Kidney capillary endothelial cell (primary cell): ENCODE measurements at regions not wholly inside any gene's neighbourhood (a gene's known extent, or its start where the extent isn't known, plus 50 kb on each side); places are given as distances from the start of the nearest gene placed in this dataset.
"Not testable (repeated sequence)": the region's sequence is repeated elsewhere in the genome, so short reads cannot be mapped to it uniquely, and the experiment has no call there.

Experiments used
- DNase-seq: peaks from one replicate; pipeline ENCODE4 v3.0.0-alpha.2; 2018; ENCODE audit warnings: low spot score

DNA sequence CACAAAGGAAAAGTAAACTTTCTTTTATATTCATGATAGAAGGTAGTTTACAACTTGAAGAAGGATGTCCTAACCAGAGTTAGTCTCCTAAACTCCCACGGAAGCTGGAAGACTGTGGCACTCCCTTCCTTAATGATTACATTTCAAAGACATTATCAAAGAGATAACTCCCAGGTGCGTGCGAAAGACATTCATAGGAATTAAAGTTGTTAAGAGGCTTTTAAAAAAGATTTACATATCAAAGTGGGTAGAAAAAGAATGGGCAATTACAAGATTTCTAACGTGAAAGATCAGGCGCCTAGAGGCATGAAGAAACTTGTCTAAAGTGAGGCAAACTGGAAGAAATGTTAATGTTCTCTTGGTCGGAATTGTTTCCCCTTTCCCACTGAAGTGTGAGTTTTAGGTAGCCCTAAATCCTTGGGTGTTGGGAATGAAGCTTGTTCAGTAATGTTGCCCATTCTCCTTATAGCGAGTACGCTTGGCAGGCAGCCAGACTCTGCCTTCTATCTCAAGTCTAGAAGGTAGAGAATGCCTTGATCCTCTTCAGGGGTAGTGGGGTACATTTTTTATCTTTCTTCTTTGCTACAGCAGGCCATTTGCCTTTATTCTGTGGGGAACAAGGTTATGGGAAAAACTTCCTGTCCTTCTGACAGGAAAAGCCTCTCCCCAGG, 642.0 kb downstream of the SLC6A15 start:
- no peak for DNase-seq

DNA sequence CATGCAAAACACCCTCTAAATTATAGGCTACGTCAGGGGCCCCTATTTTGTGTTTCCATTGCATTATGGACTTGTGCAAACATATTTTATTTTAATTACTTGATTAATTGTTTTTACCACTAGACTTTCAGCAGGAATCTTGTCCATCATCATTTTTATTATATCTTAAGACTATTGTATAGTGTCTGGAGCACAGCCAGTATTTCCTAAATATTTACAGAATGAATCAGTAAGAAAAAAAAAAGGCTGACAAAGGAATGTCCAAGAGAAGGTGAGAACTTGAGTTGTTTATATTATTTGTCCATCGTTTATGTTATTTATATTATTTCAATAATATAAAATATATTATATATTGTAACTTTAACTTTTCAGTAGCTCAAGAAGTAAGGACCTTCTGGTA, 664.7 kb downstream of the SLC6A15 start:
- DNase-seq: no peak

DNA sequence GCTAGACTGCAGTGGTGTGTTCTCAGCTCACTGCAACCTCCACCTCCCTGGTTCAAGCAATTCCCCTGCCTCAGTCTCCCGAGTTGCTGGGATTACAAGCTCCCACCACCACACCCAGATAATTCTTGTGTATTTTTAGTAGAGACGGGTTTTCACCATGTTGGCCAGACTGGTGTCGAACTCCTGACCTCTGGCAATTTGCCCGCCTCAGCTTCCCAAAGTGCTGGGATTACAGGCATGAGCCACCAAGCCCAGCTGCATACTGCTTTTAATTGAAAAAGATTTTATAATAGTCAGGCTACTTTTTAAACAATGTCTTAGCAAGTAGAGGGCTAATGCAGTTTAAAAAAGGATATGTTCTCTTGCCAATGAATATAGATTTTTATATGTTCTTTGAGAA, 668.9 kb downstream of the SLC6A15 start:
- no peak for DNase-seq

DNA sequence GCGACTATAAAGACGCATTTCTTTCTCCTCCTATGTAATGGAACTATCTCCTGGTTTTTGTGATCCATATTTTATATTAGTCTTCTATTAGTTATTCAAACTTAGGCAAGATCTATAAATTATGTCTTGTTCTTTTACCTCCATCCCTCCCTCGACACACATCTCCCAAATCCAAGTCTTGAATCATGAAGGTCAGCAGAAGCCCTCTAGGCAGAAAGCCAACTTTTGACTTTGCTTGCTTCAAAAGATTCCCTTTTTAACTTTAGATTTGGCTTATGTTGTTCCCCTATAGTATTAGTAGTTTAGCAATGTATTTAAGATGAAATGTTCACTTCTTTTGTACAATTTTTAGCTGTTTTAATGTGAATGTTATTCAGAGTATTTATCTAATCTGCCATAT, 689.8 kb downstream of the SLC6A15 start:
- no peak for DNase-seq

DNA sequence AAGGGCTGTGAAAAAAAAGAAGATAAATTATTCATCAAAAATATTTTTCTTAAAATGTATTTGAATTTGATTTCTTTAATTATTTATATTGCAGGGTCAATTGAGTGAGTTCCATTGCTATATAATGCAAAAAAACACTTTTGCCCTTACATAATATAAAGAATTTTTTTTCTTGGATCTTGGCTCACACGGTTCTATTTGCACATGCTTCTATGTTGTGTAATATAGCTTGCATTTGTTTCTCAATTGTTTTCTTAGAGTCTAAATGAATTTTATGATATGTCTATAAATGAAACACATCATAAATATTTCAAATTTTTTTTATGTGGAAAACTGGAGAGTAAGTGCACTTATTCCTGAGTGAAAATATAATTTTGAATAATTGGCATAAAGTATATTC, 694.2 kb downstream of the SLC6A15 start:
- DNase-seq: no peak

DNA sequence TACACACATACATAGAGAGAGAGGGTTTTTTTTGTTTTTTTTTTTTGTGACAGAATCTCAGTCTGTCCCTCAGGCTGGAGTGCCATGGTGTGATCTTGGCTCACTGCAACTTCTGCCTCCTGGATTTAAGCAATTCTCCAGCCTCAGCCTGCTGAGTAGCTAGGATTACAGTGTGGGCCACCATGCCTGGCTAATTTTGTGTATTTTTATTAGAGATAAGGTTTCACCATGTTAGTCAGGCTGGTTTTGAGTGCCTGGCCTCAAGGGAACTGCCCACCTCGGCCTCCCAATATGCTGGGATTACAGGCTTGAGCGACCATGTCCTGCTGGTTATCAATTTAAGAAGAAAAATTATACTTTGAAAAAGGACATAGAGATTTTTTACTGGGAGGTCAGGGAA, 710.6 kb downstream of the SLC6A15 start:
- DNase-seq: no peak

DNA sequence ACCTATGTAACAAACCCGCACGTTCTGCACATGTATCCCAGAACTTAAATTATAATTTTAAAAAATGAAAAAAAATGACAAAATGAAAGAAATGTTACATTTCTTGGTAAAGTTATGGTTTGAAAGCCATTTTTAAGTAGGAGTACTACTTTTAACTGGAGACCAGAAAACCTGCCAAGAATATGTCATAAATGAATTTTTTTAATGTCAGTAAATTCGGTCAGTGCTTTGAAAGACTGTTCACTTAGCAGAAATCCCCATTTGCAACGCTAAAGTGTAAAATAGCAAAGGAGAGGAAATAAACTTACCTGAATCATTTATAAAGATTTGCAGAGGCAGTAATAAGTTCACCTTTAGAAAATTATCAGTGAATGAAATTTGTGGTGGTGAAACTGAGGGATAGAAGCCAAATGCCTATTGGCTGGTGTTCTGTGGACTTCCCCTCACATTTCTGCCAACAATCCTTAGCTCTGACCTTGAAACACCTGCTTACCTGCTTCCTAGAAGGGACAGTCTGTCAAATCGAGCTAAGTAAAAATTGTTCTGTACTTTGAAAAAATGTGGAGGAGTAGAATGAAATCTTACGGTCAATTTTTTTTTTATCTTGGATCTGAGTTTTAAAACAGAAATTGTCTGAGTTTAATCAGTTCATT, 714.2 kb downstream of the SLC6A15 start:
- no peak for DNase-seq

DNA sequence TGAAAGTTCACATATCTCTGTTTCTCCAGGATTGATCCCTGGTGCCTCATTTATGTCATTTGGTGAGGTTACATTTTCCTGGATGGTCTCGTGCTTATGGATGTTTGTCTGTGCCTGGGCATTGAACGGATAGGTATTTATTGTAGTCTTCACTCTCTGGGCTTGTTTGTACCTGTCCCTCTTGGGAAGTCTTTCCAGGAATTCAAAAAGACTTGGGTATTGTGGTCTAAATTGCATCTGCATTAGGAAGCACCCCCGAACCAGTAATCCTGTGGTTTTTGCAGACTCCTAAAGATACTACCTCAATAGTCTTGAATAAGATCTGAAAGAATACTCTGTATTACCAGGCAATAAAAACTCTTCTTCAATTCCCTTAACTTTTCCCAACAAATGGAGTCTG, 720.8 kb downstream of the SLC6A15 start:
- DNase-seq: no peak

DNA sequence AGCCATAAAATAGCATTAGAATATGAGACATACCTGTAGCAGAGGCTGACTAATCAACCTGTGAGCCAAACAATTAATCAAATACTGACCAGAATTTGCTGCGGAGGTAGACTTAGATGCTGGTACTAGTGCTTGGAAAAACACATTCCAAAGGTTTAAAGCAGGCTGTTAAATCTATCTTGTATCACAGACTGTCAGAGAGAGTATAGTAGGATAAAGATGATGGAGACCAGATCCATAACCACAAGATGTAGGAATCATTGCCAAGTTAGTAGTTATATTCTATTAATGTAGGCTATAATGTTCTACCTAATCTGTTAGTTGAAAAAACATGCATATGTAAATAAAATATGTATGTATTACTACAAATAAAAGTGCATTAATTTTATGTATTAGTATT, 726.2 kb downstream of the SLC6A15 start:
- no peak for DNase-seq

DNA sequence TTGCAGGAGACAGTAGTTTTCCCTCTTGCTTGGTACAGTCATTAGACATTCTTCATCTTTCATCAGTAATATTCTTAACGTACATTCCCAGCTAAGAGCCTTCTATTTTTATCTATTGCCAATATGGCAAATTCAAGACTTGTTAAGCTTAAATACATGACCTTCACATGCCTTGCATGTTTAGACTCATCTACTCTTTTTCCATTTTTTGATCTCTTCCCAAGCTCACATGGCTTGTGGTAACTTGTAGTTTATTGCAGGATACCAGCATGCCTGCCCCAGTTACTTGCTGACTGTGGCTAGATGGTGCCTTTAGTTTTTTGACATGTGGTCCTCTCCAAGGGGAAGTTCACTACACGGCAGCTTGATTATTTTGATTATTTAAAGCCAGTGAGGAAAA, 729.0 kb downstream of the SLC6A15 start:
- DNase-seq: no peak

DNA sequence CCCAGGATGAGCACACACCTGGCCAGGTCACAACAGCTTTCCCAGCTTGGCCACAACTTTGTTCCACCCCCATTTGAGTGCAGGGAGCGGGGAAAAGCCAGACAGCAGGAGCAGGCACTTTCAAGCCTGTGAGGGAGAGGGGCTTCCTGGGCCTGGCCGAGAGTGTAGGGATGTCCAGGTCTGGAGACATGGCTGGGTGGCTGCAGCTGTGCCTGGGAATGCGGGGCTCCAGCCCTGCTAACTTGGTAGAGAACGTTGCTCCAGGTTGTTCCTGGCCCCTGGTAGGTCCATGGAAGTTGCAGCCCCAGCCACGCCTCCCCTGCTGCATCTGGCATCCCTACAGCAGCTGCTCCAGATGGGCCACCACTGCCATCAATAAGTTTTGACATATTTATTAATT, 738.5 kb downstream of the SLC6A15 start:
- DNase-seq: no peak

DNA sequence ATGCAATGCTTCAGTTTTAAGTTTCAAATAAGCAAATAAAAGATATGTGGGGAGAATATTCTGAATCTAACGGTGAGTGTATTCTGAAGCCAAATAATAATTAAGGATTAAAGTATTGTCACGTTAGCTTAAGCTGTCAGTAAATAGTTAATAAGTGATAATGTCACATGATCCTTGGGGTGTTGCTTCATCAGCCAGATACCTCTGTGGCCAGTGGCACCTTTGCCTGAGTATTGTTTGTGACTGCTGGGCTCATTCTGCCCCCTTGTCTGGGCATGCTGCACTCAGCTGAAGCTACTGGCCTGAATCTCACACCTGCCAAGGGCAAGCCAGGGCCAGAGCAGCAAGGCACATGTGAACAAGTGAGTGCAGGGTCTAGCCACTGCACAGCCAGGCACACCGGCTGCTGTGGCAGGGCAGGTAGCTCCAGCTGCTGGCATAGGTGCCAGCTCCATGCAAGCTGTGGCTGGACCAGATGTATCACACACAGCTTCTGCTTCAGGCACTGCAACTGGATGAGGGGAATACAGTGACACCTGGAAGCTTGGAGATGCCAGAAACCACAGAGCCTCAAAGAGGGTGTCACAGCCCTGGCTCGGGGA, 739.7 kb downstream of the SLC6A15 start:
- no peak for DNase-seq

DNA sequence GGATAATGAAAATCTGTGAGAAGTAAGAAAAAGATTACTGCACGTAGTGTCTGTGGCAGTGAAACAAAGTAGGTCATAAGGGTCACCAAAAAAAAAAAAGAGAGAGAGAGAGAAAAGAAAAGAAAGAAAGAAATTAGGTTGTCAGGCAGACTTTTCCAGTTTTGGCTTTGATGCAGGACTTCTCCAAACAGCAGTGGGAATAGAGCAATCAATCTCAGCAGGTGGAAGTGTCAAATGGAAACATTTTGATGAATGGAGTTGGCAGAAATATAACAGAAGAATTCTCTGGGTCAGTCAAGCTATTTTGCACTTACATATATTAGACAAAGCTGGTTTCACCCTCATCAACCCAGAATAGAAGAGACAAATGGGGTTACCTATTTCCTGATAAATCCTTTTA, 745.8 kb downstream of the SLC6A15 start:
- no peak for DNase-seq

DNA sequence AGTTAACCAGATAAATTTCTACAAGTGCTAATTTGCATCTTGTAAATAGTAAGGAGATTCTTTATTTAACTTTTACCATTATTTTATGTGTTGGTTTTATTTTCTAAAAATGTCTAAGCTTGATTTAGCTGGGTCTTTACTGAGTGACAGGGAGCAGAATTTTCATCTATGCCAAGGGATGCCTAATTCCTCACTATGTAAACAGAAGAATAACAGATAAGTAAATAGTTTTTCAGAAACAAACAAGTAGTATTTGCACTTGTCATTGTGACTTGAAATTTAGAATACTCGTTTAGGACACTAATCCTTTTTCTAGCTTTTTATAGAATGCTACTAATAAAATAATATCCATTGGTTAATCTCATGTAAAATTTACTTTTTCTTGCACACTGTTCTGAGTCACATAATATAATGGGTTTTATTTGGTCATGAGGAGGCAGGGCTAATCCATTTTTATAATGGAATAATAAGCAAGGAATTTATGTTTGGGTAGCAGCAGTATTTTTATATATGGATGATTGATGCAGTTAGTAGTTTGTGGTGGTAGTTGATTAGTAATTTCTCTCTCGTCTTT, 746.5 kb downstream of the SLC6A15 start:
- no peak for DNase-seq

DNA sequence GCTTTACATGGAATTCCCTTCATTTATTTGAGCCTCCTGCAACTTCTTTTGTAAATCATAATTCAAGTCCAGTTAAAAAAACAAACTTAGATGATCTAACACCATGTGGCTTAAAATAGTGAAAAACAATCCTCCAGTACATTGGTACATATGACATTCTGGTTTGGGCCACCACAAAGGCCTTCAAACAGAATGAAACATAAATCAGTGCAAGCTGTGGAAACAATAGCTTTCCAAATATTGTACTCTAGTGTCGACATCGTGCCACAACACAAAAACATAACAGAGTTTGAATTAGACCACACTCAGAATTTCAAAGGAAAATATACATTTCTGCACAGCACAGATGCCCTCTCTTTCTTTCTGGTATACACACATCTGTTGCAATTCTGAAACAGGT, 751.3 kb downstream of the SLC6A15 start:
- no peak for DNase-seq

DNA sequence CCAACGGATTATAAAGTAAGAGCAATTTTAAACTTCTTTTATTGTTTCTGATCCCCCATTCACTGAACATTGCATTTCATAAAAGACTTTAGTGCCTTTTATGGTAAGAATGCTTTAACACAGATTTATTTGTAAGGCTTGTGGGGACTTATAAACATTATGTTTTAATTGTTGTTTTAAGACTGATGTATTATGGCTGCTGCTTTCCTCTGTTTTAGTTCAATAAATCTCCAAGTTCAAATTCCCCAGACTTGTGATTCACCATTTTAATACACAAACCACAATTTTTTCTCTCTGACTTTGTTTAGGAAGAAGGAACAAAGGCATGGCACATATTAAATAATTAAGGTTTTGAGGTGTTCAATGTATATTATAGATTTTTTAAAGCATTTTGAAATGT, 753.3 kb downstream of the SLC6A15 start:
- no peak for DNase-seq

DNA sequence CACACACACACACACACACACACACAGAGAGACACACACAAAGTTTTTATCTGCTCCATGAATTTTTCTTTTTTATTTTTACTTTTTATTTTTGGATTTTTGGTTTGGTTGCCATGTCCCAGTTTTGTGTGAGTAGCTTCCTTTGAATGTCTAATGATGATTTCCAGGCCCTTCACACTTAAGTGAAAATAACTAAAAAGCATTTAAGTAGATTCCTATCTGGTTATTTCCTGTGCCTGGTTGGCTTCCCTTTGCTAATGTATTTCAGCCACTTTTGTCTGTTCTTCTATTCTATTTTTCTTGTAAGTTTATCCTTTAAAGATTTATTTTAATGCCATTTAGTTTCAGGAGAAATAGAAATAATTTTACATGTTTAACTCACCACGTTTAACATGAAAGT, 755.4 kb downstream of the SLC6A15 start:
- DNase-seq: no peak

DNA sequence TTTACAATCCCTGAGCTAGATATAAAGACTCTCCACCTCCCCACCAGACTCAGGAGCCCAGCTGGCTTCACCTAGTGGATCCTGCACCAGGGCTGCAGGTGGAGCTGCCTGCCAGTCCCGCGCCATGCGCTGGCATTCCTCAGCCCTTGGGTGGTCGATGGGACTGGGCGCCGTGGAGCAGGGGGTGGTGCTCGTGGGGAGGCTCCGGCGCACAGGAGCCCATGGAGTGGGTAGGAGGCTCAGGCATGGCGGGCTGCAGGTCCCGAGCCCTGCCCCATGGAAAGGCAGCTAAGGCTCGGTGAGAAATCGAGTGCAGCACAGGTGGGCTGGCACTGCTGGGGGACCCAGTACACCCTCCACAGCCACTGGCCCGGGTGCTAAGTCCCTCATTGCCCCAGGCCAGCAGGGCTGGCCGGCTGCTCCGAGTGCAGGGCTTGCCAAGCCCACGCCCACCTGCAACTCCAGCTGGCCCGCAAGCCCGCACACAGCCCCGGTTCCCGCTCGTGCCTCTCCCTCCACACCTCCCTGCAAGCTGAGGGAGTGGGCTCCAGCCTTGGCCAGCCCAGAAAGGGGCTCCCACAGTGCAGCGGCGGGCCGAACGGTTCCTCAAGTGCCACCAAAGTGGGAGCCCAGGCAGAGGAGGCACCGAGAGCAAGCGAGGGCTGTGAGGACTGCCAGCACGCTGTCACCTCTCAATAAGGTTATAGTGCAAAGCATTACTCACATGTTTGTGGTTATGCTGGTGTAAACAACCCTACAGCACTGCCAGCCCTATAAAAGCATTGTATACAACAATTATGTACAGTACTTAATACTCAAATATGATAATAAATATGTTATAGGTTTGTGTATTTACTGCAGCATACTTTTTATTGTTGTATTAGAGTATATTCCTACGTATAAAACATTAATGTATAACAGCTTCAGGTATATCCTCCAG, 757.3 kb downstream of the SLC6A15 start:
- not testable (repeated sequence) for DNase-seq

DNA sequence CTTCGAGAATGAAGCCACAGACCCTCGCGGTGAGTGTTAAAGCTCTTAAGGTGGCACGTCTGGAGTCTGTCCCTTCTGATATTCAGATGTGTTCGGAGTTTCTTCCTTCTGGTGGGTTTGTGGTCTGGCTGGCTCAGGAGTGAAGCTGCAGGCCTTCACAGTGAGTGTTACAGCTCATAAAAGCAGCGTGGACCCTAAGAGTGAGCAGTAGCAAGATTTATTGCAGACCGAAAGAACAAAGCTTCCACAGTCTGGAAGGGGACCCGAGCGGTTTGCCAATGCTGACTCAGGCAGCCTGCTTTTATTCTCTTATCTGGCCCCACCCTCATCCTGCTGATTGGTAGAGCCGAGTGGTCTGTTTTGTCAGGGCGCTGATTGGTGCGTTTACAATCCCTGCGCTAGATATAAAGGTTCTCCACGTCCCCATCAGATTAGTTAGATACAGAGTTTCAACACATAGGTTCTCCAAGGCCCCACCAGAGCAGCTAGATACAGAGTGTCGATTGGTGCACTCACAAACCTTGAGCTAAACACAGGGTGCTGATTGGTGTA, 758.1 kb downstream of the SLC6A15 start:
- DNase-seq: not testable (repeated sequence)

DNA sequence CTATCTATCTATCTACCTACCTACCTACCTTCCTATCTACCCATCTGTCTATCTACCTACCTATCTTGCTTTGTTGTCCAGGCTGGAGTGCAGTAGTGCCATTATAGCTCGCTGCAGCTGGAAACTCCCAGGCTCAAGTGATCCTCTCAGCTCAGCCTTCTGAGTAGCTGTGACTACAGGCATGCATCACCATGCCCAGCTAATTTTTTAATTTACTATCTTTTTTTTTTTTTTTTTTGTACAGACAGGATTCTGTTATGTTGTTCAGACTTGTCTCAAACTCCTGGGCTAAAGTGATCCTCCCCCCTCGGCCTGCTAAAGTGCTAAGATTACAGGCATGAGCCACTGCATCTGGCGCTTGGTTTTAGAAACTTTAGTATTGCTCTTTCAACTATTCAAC, 762.4 kb downstream of the SLC6A15 start:
- DNase-seq: no peak

DNA sequence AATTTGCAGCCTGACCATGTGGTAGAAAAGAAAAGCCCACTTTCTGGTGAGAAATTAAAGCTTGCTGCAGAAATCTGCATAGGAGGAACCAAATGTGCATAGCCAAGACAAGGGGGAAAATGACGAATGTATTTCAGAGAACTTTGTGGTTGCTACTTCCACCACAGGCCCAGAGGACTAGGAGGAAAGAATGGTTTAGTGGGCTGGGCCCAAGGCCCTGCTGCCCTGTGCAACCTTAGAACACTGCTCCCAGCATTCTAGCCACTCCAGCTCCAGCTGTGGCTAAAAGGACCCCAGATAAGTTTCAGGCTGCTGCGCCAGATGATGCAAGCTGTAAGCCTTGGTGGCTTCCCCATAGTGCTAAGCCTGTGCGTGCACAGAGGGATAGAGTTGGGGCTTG, 764.3 kb downstream of the SLC6A15 start:
- no peak for DNase-seq

DNA sequence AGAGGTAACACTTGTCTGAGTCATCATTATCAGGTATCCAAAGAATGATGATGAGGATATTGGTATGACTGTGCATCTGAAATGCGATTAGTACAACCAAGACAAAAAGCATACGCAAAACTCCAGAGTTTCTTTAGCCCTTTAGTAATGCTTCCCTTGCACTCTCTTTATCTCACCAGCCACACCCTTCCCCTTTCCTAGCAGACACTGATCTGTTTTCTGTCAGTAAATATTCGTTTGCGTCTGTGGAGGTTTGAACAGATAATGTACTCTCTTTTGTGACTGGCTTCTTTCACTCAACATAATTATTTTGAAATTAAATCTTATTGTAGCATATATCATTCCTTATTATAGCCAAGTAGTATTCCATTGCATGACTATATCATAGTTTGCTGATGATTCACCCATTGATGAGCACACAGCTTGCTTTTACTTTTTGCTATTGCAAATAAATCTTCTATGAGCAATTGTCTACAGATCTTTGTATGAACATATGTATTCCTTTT, 775.7 kb downstream of the SLC6A15 start:
- DNase-seq: no peak
